Dedifferentiated amniotic fluid mesenchymal stem cell (primary cell): ENCODE measurements at regions not wholly inside any gene's neighbourhood (a gene's known extent, or its start where the extent isn't known, plus 50 kb on each side); places are given as distances from the start of the nearest gene placed in this dataset.

Source experiments
- DNase-seq: peaks from one replicate; pipeline ENCODE4 v3.0.0-alpha.2; 2016; ENCODE audit errors: extremely low spot score

GRCh38 chr9:82495884-82496777 is 507.6 kb downstream of the SPATA31D1 start:
- no peak for DNase-seq

- DNase-seq: no peak
Measured at GRCh38 chr9:82498541-82499317, 510.2 kb downstream of the SPATA31D1 start.

- no peak for DNase-seq
Measured at GRCh38 chr9:82499337-82499736, 510.8 kb downstream of the SPATA31D1 start.

GRCh38 chr9:82504620-82505019 is 516.0 kb downstream of the SPATA31D1 start:
- no peak for DNase-seq

- DNase-seq: no peak
Measured at GRCh38 chr9:82511626-82512025, 523.1 kb downstream of the SPATA31D1 start.

GRCh38 chr9:82512728-82513127 is 524.2 kb downstream of the SPATA31D1 start:
- no peak for DNase-seq

GRCh38 chr9:82513242-82513751 is 524.7 kb downstream of the SPATA31D1 start:
- DNase-seq: peak; percentile 27

- DNase-seq: no peak
Measured at GRCh38 chr9:82513976-82514735, 525.6 kb downstream of the SPATA31D1 start.

- no peak for DNase-seq
Measured at GRCh38 chr9:82518868-82519267, 530.3 kb downstream of the SPATA31D1 start.

- DNase-seq: no peak
Measured at GRCh38 chr9:82519332-82519731, 530.8 kb downstream of the SPATA31D1 start.

- DNase-seq: no peak
Measured at GRCh38 chr9:82524407-82524806, 535.8 kb downstream of the SPATA31D1 start.

GRCh38 chr9:82526577-82526976 is 536.4 kb downstream of the RASEF start:
- DNase-seq: no peak

GRCh38 chr9:82531795-82532194 is 531.1 kb downstream of the RASEF start:
- DNase-seq: no peak

GRCh38 chr9:82532504-82533180 is 530.3 kb downstream of the RASEF start:
- DNase-seq: no peak

- DNase-seq: no peak
Measured at GRCh38 chr9:82535432-82535998, 527.4 kb downstream of the RASEF start.

GRCh38 chr9:82538634-82539033 is 524.3 kb downstream of the RASEF start:
- DNase-seq: no peak

- no peak for DNase-seq
Measured at GRCh38 chr9:82539146-82539545, 523.8 kb downstream of the RASEF start.

GRCh38 chr9:82539856-82540579 is 522.9 kb downstream of the RASEF start:
- DNase-seq: no peak

- DNase-seq: no peak
Measured at GRCh38 chr9:82543726-82544125, 519.2 kb downstream of the RASEF start.

GRCh38 chr9:82546136-82546535 is 516.8 kb downstream of the RASEF start:
- DNase-seq: no peak
